ENCODE measurements at regions not wholly inside any gene's neighbourhood (a gene's known extent, or its start where the extent isn't known, plus 50 kb on each side); places are given as distances from the start of the nearest gene placed in this dataset.

- POLR2A ChIA-PET = no interaction called here
- CTCF ChIA-PET = no interaction called here
These were observed 174.3 kb downstream of the SCP2D1 start for GRCh38 chr20:18987781-18988360.

GRCh38 chr20:18988701-18989100, 175.1 kb downstream of the SCP2D1 start:
- no peak for DNase-seq
- ChIA-PET POLR2A (no interaction called here), CTCF (no interaction called here)
- Histone ChIP-seq H3K4me3 (ENCODE audit: control insufficient read depth in 1 of 2, extremely low read depth in 1 of 2, low read length in 1 of 2) (no peak overlapping the region), H3K27ac (ENCODE audit: low read length) (no peak overlapping the region), H3K36me3 (ENCODE audit: control insufficient read depth in 2 of 2, extremely low read depth in 1 of 2, insufficient read depth in 1 of 2, low read length in 1 of 2) (no peaks in the 10 kb centered on the region), H3K9me3 (no peaks in the 10 kb centered on the region), H3K4me1 (ENCODE audit: control insufficient read depth in 1 of 2, extremely low read depth in 1 of 2, insufficient read depth in 2 of 2, low read length in 2 of 2) (no peaks in the 10 kb centered on the region), H3K27me3 (replicated peaks in 1 of 2; ENCODE audit: control insufficient read depth in 2 of 2, extremely low read depth in 1 of 2, insufficient read depth in 2 of 2, low read length in 1 of 2) (peaks cover 0 to 4% of the 10 kb centered on the region in 2 experiments)
- no peak for ATAC-seq (replicated peaks in 1 of 4)
- no peak overlapping the region for H3K27ac Mint-ChIP-seq
- H3K4me1 Mint-ChIP-seq = no peaks in the 10 kb centered on the region
- H3K36me3 Mint-ChIP-seq = no peaks in the 10 kb centered on the region
- H3K4me3 Mint-ChIP-seq = no peak overlapping the region
- peaks cover 2 to 11% (median 6%) of the 10 kb centered on the region in 3 donors for H3K9me3 Mint-ChIP-seq
- no CpG with 5 or more reads among the region's 3 CpGs for WGBS (ENCODE audit: insufficient coverage)
- H3K27me3 Mint-ChIP-seq = no peaks in the 10 kb centered on the region

More at GRCh38 chr20:18987781-18988360, 174.3 kb downstream of the SCP2D1 start:
- Histone ChIP-seq H3K27me3 (replicated peaks in 1 of 2; ENCODE audit: control insufficient read depth in 2 of 2, extremely low read depth in 1 of 2, insufficient read depth in 2 of 2, low read length in 1 of 2) (peaks cover 0 to 4% of the 10 kb centered on the region in 2 experiments), H3K36me3 (ENCODE audit: control insufficient read depth in 2 of 2, extremely low read depth in 1 of 2, insufficient read depth in 1 of 2, low read length in 1 of 2) (no peaks in the 10 kb centered on the region), H3K27ac (ENCODE audit: low read length) (no peak overlapping the region), H3K4me3 (ENCODE audit: control insufficient read depth in 1 of 2, extremely low read depth in 1 of 2, low read length in 1 of 2) (no peak overlapping the region), H3K9me3 (no peaks in the 10 kb centered on the region), H3K4me1 (ENCODE audit: control insufficient read depth in 1 of 2, extremely low read depth in 1 of 2, insufficient read depth in 2 of 2, low read length in 2 of 2) (no peaks in the 10 kb centered on the region)
- 94% methylated on average over 5 of the region's 5 CpGs for WGBS (ENCODE audit: insufficient coverage)
- peak in 1 of 4 experiments; percentile 10 for ATAC-seq (replicated peaks in 1 of 4)
- no peaks in the 10 kb centered on the region for H3K4me1 Mint-ChIP-seq
- no peak for DNase-seq
- H3K36me3 Mint-ChIP-seq = no peaks in the 10 kb centered on the region
- H3K27me3 Mint-ChIP-seq = peaks cover 0 to 2% of the 10 kb centered on the region in 2 donors
- H3K9me3 Mint-ChIP-seq = peaks cover 0 to 4% (median 2%) of the 10 kb centered on the region in 3 donors
- H3K4me3 Mint-ChIP-seq = no peak overlapping the region
- H3K27ac Mint-ChIP-seq = no peak overlapping the region

GRCh38 chr20:18989736-18990474, 176.3 kb downstream of the SCP2D1 start:
- no peak overlapping the region for H3K4me3 Mint-ChIP-seq
- 77% methylated on average over 5 of the region's 10 CpGs for WGBS (ENCODE audit: insufficient coverage)

DNA sequence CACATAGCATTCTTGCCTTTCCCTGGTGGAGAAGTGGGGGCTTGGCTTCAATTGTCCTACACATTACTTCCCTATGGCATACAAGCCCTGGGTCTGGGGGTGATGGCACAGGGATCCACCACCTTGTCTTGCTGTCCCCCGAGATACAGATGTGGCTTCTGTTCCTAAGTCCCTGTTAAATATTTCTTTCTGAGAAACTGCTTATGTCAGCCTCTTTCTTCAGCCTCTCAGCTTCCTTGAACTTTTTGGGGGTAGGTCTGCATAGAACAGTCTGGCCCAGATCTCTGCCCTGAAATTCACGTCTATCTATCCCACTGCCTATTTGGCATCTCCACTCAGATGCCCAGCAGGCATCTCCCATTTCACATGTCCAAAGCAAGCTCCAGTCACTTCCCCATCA, 177.4 kb downstream of the SCP2D1 start:
- no peaks in the 10 kb centered on the region for H3K36me3 Mint-ChIP-seq
- CTCF ChIA-PET = no interaction called here
- no peak for ATAC-seq (replicated peaks in 1 of 4)

More at GRCh38 chr20:18989736-18990474, 176.3 kb downstream of the SCP2D1 start:
- DNase-seq (no peak), ATAC-seq (replicated peaks in 1 of 4) (no peak)
- Histone ChIP-seq H3K4me1 (ENCODE audit: control insufficient read depth in 1 of 2, extremely low read depth in 1 of 2, insufficient read depth in 2 of 2, low read length in 2 of 2) (no peaks in the 10 kb centered on the region), H3K27ac (ENCODE audit: low read length) (no peak overlapping the region), H3K36me3 (ENCODE audit: control insufficient read depth in 2 of 2, extremely low read depth in 1 of 2, insufficient read depth in 1 of 2, low read length in 1 of 2) (no peaks in the 10 kb centered on the region), H3K4me3 (ENCODE audit: control insufficient read depth in 1 of 2, extremely low read depth in 1 of 2, low read length in 1 of 2) (no peak overlapping the region), H3K9me3 (no peaks in the 10 kb centered on the region), H3K27me3 (replicated peaks in 1 of 2; ENCODE audit: control insufficient read depth in 2 of 2, extremely low read depth in 1 of 2, insufficient read depth in 2 of 2, low read length in 1 of 2) (peaks cover 0 to 4% of the 10 kb centered on the region in 2 experiments)
- Mint-ChIP-seq H3K27me3 (peaks cover 2 to 4% of the 10 kb centered on the region in 2 donors), H3K4me1 (no peaks in the 10 kb centered on the region), H3K27ac (no peak overlapping the region), H3K9me3 (peaks cover 2 to 11% (median 7%) of the 10 kb centered on the region in 3 donors), H3K36me3 (no peaks in the 10 kb centered on the region)
- ChIA-PET POLR2A (no interaction called here), CTCF (no interaction called here)

GRCh38 chr20:18992418-18992817, 178.8 kb downstream of the SCP2D1 start:
- Histone ChIP-seq H3K4me1 (ENCODE audit: control insufficient read depth in 1 of 2, extremely low read depth in 1 of 2, insufficient read depth in 2 of 2, low read length in 2 of 2) (no peaks in the 10 kb centered on the region), H3K36me3 (ENCODE audit: control insufficient read depth in 2 of 2, extremely low read depth in 1 of 2, insufficient read depth in 1 of 2, low read length in 1 of 2) (no peaks in the 10 kb centered on the region), H3K27ac (ENCODE audit: low read length) (no peak overlapping the region), H3K4me3 (ENCODE audit: control insufficient read depth in 1 of 2, extremely low read depth in 1 of 2, low read length in 1 of 2) (no peak overlapping the region), H3K27me3 (replicated peaks in 1 of 2; ENCODE audit: control insufficient read depth in 2 of 2, extremely low read depth in 1 of 2, insufficient read depth in 2 of 2, low read length in 1 of 2) (no peaks in the 10 kb centered on the region), H3K9me3 (no peaks in the 10 kb centered on the region)
- DNase-seq (no peak), ATAC-seq (replicated peaks in 1 of 4) (no peak)
- Mint-ChIP-seq H3K27ac (no peak overlapping the region), H3K4me1 (no peaks in the 10 kb centered on the region), H3K9me3 (peaks cover 2 to 11% (median 7%) of the 10 kb centered on the region in 3 donors), H3K4me3 (no peak overlapping the region), H3K27me3 (peaks cover 3 to 5% of the 10 kb centered on the region in 2 donors), H3K36me3 (no peaks in the 10 kb centered on the region)
- no CpG with 5 or more reads among the region's 1 CpG for WGBS (ENCODE audit: insufficient coverage)
- POLR2A ChIA-PET = no interaction called here
- CTCF ChIA-PET = no interaction called here

More for the DNA sequence above, 177.4 kb downstream of the SCP2D1 start:
- Mint-ChIP-seq H3K27me3 (peaks cover 3 to 5% of the 10 kb centered on the region in 2 donors), H3K9me3 (peaks cover 2 to 11% (median 7%) of the 10 kb centered on the region in 3 donors), H3K4me3 (no peak overlapping the region), H3K27ac (no peak overlapping the region), H3K4me1 (no peaks in the 10 kb centered on the region)
- H3K27ac ChIP-seq (ENCODE audit: low read length) = no peak overlapping the region
- H3K4me3 ChIP-seq (ENCODE audit: control insufficient read depth in 1 of 2, extremely low read depth in 1 of 2, low read length in 1 of 2) = no peak overlapping the region
- H3K9me3 ChIP-seq = no peaks in the 10 kb centered on the region
- H3K36me3 ChIP-seq (ENCODE audit: control insufficient read depth in 2 of 2, extremely low read depth in 1 of 2, insufficient read depth in 1 of 2, low read length in 1 of 2) = no peaks in the 10 kb centered on the region
- no peaks in the 10 kb centered on the region for H3K4me1 ChIP-seq (ENCODE audit: control insufficient read depth in 1 of 2, extremely low read depth in 1 of 2, insufficient read depth in 2 of 2, low read length in 2 of 2)
- H3K27me3 ChIP-seq (replicated peaks in 1 of 2; ENCODE audit: control insufficient read depth in 2 of 2, extremely low read depth in 1 of 2, insufficient read depth in 2 of 2, low read length in 1 of 2) = no peaks in the 10 kb centered on the region
- POLR2A ChIA-PET = no interaction called here
- 94% methylated on average over 2 of the region's 2 CpGs for WGBS (ENCODE audit: insufficient coverage)
- DNase-seq = no peak

DNA sequence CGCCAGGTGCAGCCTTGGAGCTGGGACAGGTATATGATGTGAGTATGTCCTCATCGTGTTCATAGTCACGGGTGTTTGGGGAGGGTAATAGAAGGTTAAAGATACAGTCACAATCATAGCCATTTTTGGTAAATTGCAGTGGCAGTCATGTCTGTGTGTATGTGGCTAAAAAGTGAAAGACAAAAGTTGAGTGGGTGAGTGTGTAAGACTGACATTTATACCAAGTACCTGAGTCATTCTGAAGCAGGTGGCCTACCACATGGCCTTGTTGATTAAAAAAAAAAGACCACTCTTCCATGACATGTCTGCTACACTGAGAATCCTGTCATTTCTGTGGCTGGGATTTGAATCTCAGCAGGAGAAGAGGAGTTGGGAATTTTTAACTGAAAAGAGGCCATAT, 181.9 kb downstream of the SCP2D1 start:
- CTCF ChIA-PET = no interaction called here
- no peak for DNase-seq
- no peak overlapping the region for H3K4me3 Mint-ChIP-seq
- no peak overlapping the region for H3K4me3 ChIP-seq (ENCODE audit: control insufficient read depth in 1 of 2, extremely low read depth in 1 of 2, low read length in 1 of 2)
- H3K27ac Mint-ChIP-seq = no peak overlapping the region
- no peaks in the 10 kb centered on the region for H3K36me3 Mint-ChIP-seq
- POLR2A ChIA-PET = no interaction called here
- peaks cover 3 to 5% of the 10 kb centered on the region in 2 donors for H3K27me3 Mint-ChIP-seq
- H3K9me3 Mint-ChIP-seq = peaks cover 2 to 11% (median 7%) of the 10 kb centered on the region in 3 donors
- WGBS (ENCODE audit: insufficient coverage) = no CpG with 5 or more reads among the region's 3 CpGs
- no peaks in the 10 kb centered on the region for H3K36me3 ChIP-seq (ENCODE audit: control insufficient read depth in 2 of 2, extremely low read depth in 1 of 2, insufficient read depth in 1 of 2, low read length in 1 of 2)
- no peaks in the 10 kb centered on the region for H3K9me3 ChIP-seq
- H3K4me1 ChIP-seq (ENCODE audit: control insufficient read depth in 1 of 2, extremely low read depth in 1 of 2, insufficient read depth in 2 of 2, low read length in 2 of 2) = no peaks in the 10 kb centered on the region
- no peak overlapping the region for H3K27ac ChIP-seq (ENCODE audit: low read length)
- H3K4me1 Mint-ChIP-seq = no peaks in the 10 kb centered on the region
- H3K27me3 ChIP-seq (replicated peaks in 1 of 2; ENCODE audit: control insufficient read depth in 2 of 2, extremely low read depth in 1 of 2, insufficient read depth in 2 of 2, low read length in 1 of 2) = no peaks in the 10 kb centered on the region
- no peak for ATAC-seq (replicated peaks in 1 of 4)

Data from T-cell (primary cell).